Naive thymus-derived CD4-positive, alpha-beta T cell (primary cell): ENCODE measurements at regions not wholly inside any gene's neighbourhood (a gene's known extent, or its start where the extent isn't known, plus 50 kb on each side); places are given as distances from the start of the nearest gene placed in this dataset.
A peak's percentile ranks its signal among the peaks of the same experiment; 100 is the strongest.

Experiments
- ATAC-seq: fragments of 150-1000 bp; cut with Tn5 transposase; 2 replicates; pipeline ENCODE4 v1.10.0; 2021; ENCODE audit warnings: mild to moderate bottlenecking, moderate library complexity
- CTCF ChIA-PET: fragments of 350-600 bp; sonication (Branson Sonifier 250); formaldehyde crosslinking; loops from one replicate; lab custom pipeline; 2021; ENCODE audit warnings: antibody characterized with exemption; lab: Charles Lee
- POLR2A ChIA-PET: fragments of 350-600 bp; sonication (Branson Sonifier 250); formaldehyde crosslinking; loops from one replicate; lab custom pipeline; 2021; ENCODE audit warnings: antibody characterized with exemption, inconsistent platforms; lab: Charles Lee
- DNase-seq, 9 donors: peaks; one replicate each; pipeline versions ENCODE4 v3.0.0 to v3.0.0-alpha.2; 2020 to 2022; ENCODE audit warnings: mixed read lengths in 1 of 9
- H3K27ac ChIP-seq: one replicate; pipeline ENCODE4 v1.7.0; 2013; ENCODE audit warnings: mild to moderate bottlenecking, low read depth, low read length, moderate library complexity
- H3K27me3 ChIP-seq, 2 donors: one replicate each; pipeline ENCODE4 v1.7.0; 2013; ENCODE audit warnings: low read length in 2 of 2, mild to moderate bottlenecking in 2 of 2, moderate library complexity in 2 of 2; ENCODE audit not compliant: control insufficient read depth in 2 of 2, insufficient read depth in 2 of 2
- H3K36me3 ChIP-seq, 3 experiments: 1 replicate in 2 of 3; 2 replicates in 1 of 3; pipeline ENCODE4 v1.7.0; 2013; ENCODE audit warnings: low read length in 3 of 3, mild to moderate bottlenecking in 3 of 3, moderate library complexity in 1 of 3; ENCODE audit not compliant: insufficient read depth in 3 of 3, control insufficient read depth in 2 of 3
- H3K4me1 ChIP-seq, 2 donors: one replicate each; pipeline ENCODE4 v1.7.0; 2013; ENCODE audit warnings: low read length in 2 of 2, mild to moderate bottlenecking in 2 of 2, moderate library complexity in 1 of 2; ENCODE audit not compliant: control insufficient read depth in 2 of 2, insufficient read depth in 2 of 2
- H3K4me3 ChIP-seq: 2 replicates; pipeline ENCODE4 v1.7.0; 2013; ENCODE audit warnings: mild to moderate bottlenecking, low read length
- H3K9me3 ChIP-seq, 3 experiments: 1 replicate in 2 of 3; 2 replicates in 1 of 3; pipeline ENCODE4 v1.7.0; 2013; ENCODE audit warnings: low read length in 3 of 3; ENCODE audit not compliant: control insufficient read depth in 2 of 3
- H3K27ac Mint-ChIP-seq, 9 donors: one replicate each; pipeline ENCODE4 v1.8.0; 2020 to 2022; ENCODE audit warnings: mixed read lengths in 9 of 9, mild to moderate bottlenecking in 8 of 9, moderate library complexity in 5 of 9, inconsistent platforms in 2 of 9
- H3K27me3 Mint-ChIP-seq, 5 donors: one replicate each; pipeline ENCODE4 v1.8.0; 2021 to 2022; ENCODE audit warnings: mixed read lengths in 5 of 5, mild to moderate bottlenecking in 1 of 5
- H3K36me3 Mint-ChIP-seq, 5 donors: one replicate each; pipeline ENCODE4 v1.8.0; 2020 to 2022; ENCODE audit warnings: mixed read lengths in 5 of 5, mild to moderate bottlenecking in 3 of 5, inconsistent platforms in 1 of 5
- H3K4me1 Mint-ChIP-seq, 7 donors: one replicate each; pipeline ENCODE4 v1.8.0; 2020 to 2022; ENCODE audit warnings: mixed read lengths in 7 of 7, mild to moderate bottlenecking in 3 of 7, inconsistent platforms in 1 of 7
- H3K4me3 Mint-ChIP-seq, 10 donors: one replicate each; pipeline ENCODE4 v1.8.0; 2020 to 2022; ENCODE audit warnings: mild to moderate bottlenecking in 10 of 10, mixed read lengths in 10 of 10, moderate library complexity in 6 of 10, inconsistent platforms in 2 of 10
- H3K9me3 Mint-ChIP-seq, 11 donors: one replicate each; pipeline ENCODE4 v1.8.0; 2020 to 2022; ENCODE audit warnings: mixed read lengths in 11 of 11, mild to moderate bottlenecking in 4 of 11, inconsistent platforms in 1 of 11, moderate library complexity in 1 of 11
- intact Hi-C, 2 donors: fragments of 100-400 bp; cut with micrococcal nuclease; formaldehyde crosslinking; loops; one replicate each; pipeline ENCODE4 v1.15.1; 2023

- Histone ChIP-seq H3K9me3 (no peaks in the 10 kb centered on the region), H3K27me3 (no peaks in the 10 kb centered on the region), H3K36me3 (no peaks in the 10 kb centered on the region), H3K27ac (no peak overlapping the region), H3K4me3 (no peak overlapping the region), H3K4me1 (no peaks in the 10 kb centered on the region)
- DNase-seq (peak in 1 of 9 donors; percentile 0), ATAC-seq (no peak)
- Mint-ChIP-seq H3K9me3 (peaks cover 0 to 2% (median 0%) of the 10 kb centered on the region in 11 donors), H3K27me3 (peaks cover 0 to 7% (median 6%) of the 10 kb centered on the region in 5 donors), H3K4me3 (no peak overlapping the region), H3K27ac (no peak overlapping the region), H3K4me1 (no peaks in the 10 kb centered on the region), H3K36me3 (no peaks in the 10 kb centered on the region)
- POLR2A ChIA-PET = no interaction called here
- CTCF ChIA-PET = no interaction called here
- intact Hi-C loops = no loop called here
Measured at GRCh38 chr22:48445113-48445827, 1382.4 kb downstream of the BRD1 start.

- H3K27ac Mint-ChIP-seq = no peak overlapping the region
- no peaks in the 10 kb centered on the region for H3K27me3 Mint-ChIP-seq
- Histone ChIP-seq H3K27me3 (no peaks in the 10 kb centered on the region), H3K9me3 (no peaks in the 10 kb centered on the region), H3K27ac (no peak overlapping the region), H3K4me3 (no peak overlapping the region), H3K36me3 (no peaks in the 10 kb centered on the region), H3K4me1 (no peaks in the 10 kb centered on the region)
- ATAC-seq (no peak), DNase-seq (peak in 1 of 9 donors; percentile 6)
- no peaks in the 10 kb centered on the region for H3K4me1 Mint-ChIP-seq
- no peaks in the 10 kb centered on the region for H3K9me3 Mint-ChIP-seq
- no peaks in the 10 kb centered on the region for H3K36me3 Mint-ChIP-seq
- H3K4me3 Mint-ChIP-seq = no peak overlapping the region
- POLR2A ChIA-PET = no interaction called here
- intact Hi-C loops = no loop called here
- CTCF ChIA-PET = no interaction called here
Measured at GRCh38 chr22:48444320-48445112, 1383.2 kb downstream of the BRD1 start.

- no peaks in the 10 kb centered on the region for H3K9me3 ChIP-seq
- no peaks in the 10 kb centered on the region for H3K4me1 Mint-ChIP-seq
- DNase-seq (peak in 1 of 9 donors; percentile 4), ATAC-seq (no peak)
- H3K36me3 ChIP-seq = no peaks in the 10 kb centered on the region
- no peak overlapping the region for H3K27ac ChIP-seq
- H3K27ac Mint-ChIP-seq = no peak overlapping the region
- intact Hi-C loops = no loop called here
- no peak overlapping the region for H3K4me3 ChIP-seq
- H3K27me3 ChIP-seq = no peaks in the 10 kb centered on the region
- H3K27me3 Mint-ChIP-seq = no peaks in the 10 kb centered on the region
- ChIA-PET CTCF (no interaction called here), POLR2A (no interaction called here)
- no peaks in the 10 kb centered on the region for H3K9me3 Mint-ChIP-seq
- no peaks in the 10 kb centered on the region for H3K36me3 Mint-ChIP-seq
- H3K4me3 Mint-ChIP-seq = no peak overlapping the region
- no peaks in the 10 kb centered on the region for H3K4me1 ChIP-seq
Measured at GRCh38 chr22:48443680-48444079, 1384.0 kb downstream of the BRD1 start.

DNA sequence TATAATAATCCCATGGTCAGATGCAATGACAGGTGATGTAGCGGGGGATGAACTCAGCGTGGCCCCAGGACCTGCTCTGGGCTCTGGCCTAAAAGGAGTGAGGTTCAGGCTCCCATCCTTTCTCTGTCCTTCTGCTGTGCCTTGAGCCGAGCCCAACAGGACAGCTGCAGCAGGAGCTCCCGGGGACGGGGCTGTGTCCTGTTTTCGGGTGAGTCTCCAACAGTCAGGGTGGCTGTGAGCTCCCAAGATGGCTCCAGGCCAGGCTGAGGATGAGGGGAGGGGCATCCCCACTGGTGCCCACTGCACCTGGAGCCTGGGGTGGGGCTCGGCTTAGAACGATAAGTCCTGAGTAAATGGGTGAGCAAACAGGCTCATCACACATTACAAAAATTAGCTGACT is 1385.0 kb downstream of the BRD1 start:
- DNase-seq (peak in 1 of 9 donors; percentile 2), ATAC-seq (no peak)
- no peaks in the 10 kb centered on the region for H3K36me3 ChIP-seq
- no peaks in the 10 kb centered on the region for H3K27me3 ChIP-seq
- H3K4me1 Mint-ChIP-seq = peaks cover 0 to under 1% (median 0%) of the 10 kb centered on the region in 7 donors
- H3K9me3 Mint-ChIP-seq = no peaks in the 10 kb centered on the region
- no peak overlapping the region for H3K4me3 ChIP-seq
- peaks cover 0 to 4% (median 0%) of the 10 kb centered on the region in 5 donors for H3K27me3 Mint-ChIP-seq
- H3K27ac ChIP-seq = no peak overlapping the region
- no peaks in the 10 kb centered on the region for H3K9me3 ChIP-seq
- no peak overlapping the region for H3K4me3 Mint-ChIP-seq
- H3K36me3 Mint-ChIP-seq = no peaks in the 10 kb centered on the region
- intact Hi-C loops = no loop called here
- ChIA-PET CTCF (no interaction called here), POLR2A (no interaction called here)
- H3K4me1 ChIP-seq = no peaks in the 10 kb centered on the region
- H3K27ac Mint-ChIP-seq = no peak overlapping the region

DNA sequence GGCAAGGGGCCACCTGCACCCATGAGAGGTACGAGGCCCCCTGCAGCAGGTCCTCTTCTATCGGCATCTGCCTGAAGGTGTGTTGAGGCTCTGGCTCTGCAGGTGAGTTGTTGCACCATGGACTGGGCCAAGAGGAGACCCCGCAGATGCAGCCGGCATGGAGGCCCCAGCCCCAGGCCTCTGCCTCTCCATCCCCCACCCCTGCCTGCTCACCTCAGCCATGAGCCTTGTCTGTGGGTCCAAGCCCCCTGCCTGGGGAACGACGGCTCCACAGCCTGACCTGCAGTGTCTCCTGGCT is 1386.2 kb downstream of the BRD1 start:
- H3K4me1 Mint-ChIP-seq = peaks cover 0 to 1% (median 0%) of the 10 kb centered on the region in 7 donors

GRCh38 chr22:48440673-48441552 is 1386.8 kb downstream of the BRD1 start:
- intact Hi-C loops = no loop called here
- POLR2A ChIA-PET = no interaction called here

More for the DNA sequence above, 1386.2 kb downstream of the BRD1 start:
- H3K27me3 Mint-ChIP-seq = peaks cover 0 to 5% (median 0%) of the 10 kb centered on the region in 5 donors
- no peak for DNase-seq
- no peaks in the 10 kb centered on the region for H3K4me1 ChIP-seq
- H3K9me3 Mint-ChIP-seq = no peaks in the 10 kb centered on the region
- H3K4me3 Mint-ChIP-seq = no peak overlapping the region
- no peaks in the 10 kb centered on the region for H3K36me3 Mint-ChIP-seq
- H3K27ac ChIP-seq = no peak overlapping the region
- H3K27ac Mint-ChIP-seq = no peak overlapping the region
- CTCF ChIA-PET = no interaction called here
- POLR2A ChIA-PET = no interaction called here
- no peaks in the 10 kb centered on the region for H3K9me3 ChIP-seq
- no peaks in the 10 kb centered on the region for H3K27me3 ChIP-seq
- no peaks in the 10 kb centered on the region for H3K36me3 ChIP-seq
- intact Hi-C loops = no loop called here
- ATAC-seq = no peak
- no peak overlapping the region for H3K4me3 ChIP-seq

More at GRCh38 chr22:48440673-48441552, 1386.8 kb downstream of the BRD1 start:
- no peak overlapping the region for H3K27ac Mint-ChIP-seq
- H3K9me3 Mint-ChIP-seq = no peaks in the 10 kb centered on the region
- Histone ChIP-seq H3K27me3 (no peaks in the 10 kb centered on the region), H3K36me3 (no peaks in the 10 kb centered on the region), H3K27ac (no peak overlapping the region), H3K9me3 (no peaks in the 10 kb centered on the region), H3K4me1 (no peaks in the 10 kb centered on the region), H3K4me3 (no peak overlapping the region)
- ATAC-seq (no peak), DNase-seq (no peak)
- no peaks in the 10 kb centered on the region for H3K36me3 Mint-ChIP-seq
- H3K4me3 Mint-ChIP-seq = no peak overlapping the region
- CTCF ChIA-PET = no interaction called here
- peaks cover 0 to 5% (median 0%) of the 10 kb centered on the region in 5 donors for H3K27me3 Mint-ChIP-seq
- H3K4me1 Mint-ChIP-seq = peaks cover 0 to 1% (median 0%) of the 10 kb centered on the region in 7 donors
